HG03066 (cell line): ENCODE measurements at regions not wholly inside any gene's neighbourhood (a gene's known extent, or its start where the extent isn't known, plus 50 kb on each side); places are given as distances from the start of the nearest gene placed in this dataset.

ENCODE experiments used
- ATAC-seq: cut with Tn5 transposase; IDR thresholded peaks from one replicate; pipeline ENCODE4 v1.9.1; 2021; ENCODE audit warnings: low read depth; ENCODE audit not compliant: unreplicated experiment

DNA sequence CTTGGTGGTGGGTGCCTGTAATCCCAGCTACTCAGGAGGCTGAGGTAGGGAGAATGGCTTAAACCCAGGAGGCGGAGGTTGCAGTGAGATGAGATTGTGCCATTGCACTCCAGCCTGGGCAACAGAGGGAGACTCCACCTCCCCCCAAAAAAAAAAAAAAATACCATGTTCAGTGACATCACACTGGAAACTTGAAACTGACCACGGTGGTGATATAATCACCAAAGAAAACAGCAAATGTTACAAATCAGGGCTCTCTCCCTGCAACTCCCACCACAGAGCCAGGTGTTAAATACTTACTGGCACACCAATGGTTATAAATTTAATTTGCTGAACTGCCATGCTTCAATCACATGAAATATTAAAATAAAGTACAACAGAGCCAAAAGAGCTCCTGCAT lies 81.4 kb downstream of the ZNF608 start:
- no peak for ATAC-seq

DNA sequence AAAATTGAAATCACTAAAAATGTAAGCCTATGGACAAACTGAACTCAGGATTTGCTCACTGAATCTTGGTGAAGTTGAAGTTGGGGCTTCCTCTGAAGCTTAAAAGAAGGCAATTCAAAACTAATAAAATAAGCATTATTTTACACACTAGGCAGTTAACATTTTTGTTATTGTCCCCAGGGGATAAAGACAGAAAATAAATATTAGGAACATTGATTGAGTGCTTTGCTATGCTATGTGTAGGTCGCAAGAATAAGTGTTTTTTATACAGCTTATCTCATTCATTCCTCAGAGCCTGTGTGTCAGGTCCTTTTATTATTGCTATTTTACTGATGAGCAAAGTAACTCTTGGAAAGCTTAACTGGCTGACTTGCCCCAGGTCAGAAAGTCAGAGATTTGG lies 82.2 kb downstream of the ZNF608 start:
- ATAC-seq = no peak

DNA sequence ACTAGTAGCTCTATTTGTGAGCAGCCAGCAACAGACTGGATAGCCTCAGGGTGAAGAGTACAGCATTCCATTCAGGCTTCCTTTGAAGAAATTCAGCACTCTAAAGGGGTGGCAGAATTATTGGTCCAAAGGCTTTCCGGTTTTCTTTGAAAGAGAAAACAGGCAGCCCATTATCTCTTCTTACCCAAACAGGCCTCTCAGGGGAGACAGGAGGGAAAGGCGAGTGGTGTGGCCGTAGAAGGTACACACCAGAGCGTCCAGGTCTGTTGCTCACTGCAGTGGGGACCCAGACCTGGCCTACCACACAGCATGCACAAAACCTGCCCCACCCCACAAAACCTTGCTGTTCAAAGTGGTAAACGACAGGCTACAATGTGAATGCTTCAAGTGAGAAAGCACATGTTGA lies 83.3 kb downstream of the ZNF608 start:
- no peak for ATAC-seq

DNA sequence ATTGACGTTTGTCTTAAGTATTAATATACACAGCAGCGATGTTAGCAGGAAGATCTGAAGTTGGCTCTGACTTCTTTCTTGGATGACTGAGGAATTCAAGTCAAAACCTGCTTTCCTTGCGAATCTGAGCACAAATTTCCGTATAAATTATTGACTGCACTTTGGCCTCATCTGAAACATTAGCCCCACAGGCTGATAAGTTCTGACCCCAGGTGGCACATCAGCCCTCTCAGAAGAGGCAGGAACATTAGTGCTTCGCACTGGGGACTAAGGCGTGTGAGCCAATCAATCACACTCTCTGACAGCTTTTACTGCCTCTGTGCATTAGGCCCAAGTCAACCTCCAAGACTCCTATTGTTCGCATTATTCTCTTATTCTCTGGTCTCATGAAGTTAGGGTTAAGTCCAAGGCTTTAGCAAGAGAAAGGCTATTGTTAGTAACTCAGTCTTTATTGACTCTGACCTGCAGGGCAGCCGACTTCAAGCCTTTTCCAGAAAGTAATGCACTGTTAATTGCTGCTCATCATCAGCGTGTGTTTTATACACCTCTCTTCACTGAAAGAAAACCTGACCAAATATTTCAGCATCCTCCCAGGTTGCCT lies 84.2 kb downstream of the ZNF608 start:
- ATAC-seq = no peak

DNA sequence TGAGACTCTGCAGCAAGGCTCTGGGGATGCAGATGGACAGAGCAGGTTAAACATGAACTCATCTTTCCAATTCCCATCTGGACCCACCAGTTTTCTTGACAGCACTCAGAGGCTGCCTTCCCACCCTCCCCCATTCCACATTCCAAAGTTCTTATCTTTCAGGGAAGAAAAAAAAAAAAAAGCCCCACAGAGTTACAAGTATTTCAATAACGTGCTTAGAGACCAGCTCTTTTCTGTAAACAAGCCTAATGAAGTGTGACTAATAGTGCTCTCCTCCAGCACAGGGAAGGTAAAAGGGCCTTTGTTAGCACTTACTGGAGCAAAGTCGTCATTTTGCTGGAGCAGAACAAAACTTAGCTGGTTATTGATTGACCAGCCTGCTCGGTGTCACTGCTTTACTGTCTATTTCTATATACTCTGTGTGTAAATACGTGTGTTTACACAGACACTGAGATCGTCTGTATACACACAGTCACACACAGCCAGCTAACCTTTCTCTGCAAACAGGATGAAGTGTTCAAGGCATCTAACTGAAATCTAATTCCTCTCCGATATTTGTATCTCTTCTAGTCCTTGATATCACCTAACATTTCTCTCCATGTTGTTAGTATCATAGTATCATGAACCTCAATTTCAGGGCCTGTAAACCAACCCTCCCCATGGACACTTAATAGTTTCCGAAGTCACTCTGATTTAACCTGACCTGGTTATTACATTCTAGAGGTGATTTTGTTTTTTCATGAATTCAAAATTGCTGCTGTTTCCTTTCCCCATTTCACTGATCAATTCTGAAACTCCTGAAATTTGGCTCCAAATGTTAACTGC lies 84.9 kb downstream of the ZNF608 start:
- ATAC-seq = no peak

DNA sequence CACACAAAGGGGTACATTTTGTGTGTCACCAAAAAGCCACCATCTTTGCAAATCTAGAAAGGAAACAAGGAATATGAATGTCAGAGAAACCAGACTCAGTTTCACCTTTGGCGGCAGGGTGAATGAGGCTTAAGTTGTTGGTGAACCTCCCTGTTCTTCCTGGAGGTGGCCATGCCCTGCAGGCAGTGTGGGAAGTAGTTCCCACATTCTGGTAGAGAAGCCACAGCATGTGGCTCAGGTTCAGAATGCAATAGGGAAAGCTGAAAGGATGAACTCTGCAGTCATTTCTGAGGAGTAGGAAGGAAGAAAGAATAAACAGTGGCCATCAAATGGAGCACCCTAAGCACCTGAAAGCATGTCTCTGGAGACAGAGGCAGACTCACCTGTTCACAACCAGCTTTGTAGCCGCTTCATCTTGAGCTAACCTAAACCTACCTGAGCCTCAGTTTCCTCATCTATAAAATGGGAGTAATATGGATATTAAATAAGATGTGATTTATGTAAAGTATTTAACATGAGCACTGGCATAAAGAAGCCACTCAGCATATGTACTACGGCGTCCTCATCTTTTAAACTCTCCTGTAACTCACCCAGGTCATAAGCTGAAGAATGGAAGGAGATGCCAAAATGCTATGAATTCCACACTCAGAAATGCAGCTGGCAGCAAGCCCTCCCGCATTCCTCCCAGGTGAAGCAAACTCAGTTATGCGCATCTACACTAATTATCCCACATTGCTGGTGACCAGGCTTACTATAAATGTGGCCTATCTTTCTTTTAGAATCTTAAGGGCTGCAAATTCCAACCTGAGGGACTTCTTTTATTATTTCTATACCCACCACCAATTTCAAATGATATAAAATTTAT lies 86.0 kb downstream of the ZNF608 start:
- ATAC-seq = no peak

DNA sequence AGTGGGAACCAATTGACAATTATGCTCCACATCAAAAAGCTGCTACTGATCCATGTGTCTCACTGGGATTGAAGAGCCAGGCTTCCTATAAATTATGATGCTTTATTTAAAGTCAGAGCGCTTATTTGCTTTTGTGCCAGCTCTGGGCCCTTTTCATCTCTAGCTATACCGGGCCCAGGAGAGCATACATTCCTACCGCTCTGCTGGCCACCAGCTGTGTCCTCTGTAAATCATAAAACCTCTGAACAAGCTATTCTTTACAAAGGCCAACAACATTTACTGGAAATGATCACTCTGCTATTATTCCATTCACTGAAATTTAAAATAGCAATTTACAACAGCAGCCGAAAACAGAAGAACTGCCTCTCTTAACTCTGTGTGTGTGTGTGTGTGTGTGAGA lies 86.6 kb downstream of the ZNF608 start:
- no peak for ATAC-seq

DNA sequence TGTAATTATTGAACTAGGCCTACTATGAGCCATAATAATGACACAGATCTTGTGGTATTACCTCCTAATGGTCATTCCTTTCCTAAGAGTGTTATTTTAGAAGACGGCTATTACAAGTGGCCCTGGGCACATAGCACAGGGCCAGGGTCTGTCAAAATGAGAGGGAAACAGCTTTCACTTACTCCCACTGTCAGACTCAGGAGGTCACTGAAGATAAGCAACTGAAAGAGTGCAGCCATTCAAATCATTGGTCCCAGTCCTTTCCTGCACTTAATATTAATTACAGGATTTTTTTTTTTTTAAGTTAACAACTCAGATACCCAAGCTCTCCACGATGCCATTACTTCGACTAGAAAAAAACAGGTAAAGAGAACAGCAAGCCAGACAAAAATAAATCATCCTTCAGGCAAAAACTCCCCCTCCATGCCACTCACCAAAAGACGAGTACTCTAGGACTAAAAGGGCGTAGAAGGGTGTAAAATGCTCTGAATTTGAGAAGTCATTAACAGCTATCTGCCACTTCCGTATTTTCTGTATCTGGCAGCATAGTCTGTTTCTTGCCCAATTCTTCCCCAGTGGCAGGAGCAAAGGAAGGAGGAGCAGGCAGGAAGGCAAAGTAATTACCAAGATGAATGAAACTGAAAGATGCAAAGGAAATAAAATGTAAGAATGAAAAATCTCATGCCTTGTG lies 87.4 kb downstream of the ZNF608 start:
- no peak for ATAC-seq

DNA sequence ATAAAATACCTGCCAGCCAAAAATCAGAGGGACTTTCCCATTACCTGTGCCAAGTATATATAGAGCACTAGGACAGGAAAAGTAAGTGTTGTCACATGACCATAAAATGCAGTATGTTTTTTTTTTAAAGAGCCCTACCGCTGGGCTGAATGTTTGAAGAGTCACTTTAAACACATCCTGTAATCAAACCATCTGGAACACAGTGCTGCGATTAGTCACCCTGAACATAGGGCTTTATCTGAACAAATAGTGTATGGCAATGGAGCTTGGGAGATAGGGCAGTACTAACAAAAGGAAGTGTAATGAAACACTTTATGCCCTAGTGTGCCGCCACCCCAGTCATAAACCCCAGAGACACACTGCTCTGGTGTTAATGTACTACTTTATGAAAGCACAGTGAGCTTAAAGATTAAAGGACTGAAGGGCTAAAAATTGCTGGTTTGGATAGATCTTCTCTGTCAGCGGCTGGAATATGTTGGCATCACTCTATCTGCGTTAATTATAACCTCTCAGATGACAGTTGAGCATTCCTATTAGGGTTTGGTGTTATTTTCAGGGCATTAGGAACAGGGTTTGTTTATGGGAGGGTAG lies 90.4 kb downstream of the ZNF608 start:
- ATAC-seq = peak; percentile 28

DNA sequence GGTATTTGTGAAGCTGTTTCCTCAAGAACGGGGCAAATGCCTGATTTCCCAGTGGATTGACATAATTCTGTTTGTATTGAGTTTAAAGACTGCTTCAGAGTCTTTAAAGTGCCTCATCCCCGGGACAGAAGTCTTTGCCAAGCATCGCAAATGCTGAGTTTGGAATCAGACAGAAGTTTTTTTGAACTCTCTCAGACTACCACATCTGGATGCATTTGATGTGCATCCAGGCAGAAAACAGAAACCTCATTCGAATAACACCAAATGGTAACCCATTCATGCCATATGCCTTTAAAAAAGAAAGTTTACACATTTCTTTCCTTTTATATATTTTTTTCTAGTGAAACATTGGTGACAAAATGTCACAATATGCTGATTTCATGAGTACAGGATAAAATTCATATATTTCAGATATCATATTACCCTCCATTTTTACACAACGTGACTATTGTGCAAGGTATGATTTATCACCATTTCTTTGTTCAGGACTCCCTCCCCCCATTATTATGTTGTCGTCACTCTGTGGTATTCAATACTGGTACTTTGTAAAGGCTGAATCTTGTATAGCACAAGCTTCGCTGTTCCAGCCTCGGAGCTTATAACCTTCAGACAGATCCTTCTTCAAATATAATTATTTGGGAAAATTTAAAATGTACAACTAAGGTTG lies 91.1 kb downstream of the ZNF608 start:
- no peak for ATAC-seq

DNA sequence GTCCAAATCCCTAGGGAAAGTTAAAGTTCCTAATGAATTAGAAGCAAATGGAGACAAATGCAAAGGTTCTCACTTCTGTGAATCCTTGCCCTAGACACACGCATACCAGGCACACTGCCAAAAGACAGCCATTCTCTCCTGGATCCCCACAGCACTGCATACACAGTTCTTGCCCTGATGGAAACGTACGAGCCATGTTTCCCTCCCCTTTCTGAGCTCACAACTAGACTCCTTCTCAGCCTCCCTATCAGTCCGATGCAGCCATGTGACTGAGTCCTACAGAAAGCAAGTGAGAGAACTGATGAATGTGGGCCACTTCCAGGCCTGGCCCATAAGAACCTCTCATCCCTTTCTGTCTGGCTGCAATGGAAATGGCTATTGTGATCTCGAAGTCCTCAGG lies 92.0 kb downstream of the ZNF608 start:
- no peak for ATAC-seq

DNA sequence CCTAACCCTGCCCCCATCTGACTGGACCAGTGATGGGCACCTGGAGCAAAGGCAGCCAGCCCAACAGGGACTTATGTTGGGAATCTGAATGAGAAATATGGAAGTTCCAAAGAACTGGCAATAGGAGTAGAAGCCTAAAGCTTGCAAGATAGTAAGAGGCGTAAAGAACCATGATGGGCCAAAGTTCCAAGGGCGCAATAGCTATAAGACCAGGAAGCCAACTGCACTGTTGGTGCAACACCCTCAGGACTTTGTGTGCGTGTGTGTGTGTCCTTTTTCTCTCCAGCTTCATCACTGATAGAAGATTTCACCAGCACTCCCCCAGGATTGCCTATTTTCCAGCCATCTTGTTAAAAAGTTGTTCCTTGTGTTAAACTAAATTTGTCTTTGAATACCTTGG lies 92.8 kb downstream of the ZNF608 start:
- ATAC-seq = no peak

DNA sequence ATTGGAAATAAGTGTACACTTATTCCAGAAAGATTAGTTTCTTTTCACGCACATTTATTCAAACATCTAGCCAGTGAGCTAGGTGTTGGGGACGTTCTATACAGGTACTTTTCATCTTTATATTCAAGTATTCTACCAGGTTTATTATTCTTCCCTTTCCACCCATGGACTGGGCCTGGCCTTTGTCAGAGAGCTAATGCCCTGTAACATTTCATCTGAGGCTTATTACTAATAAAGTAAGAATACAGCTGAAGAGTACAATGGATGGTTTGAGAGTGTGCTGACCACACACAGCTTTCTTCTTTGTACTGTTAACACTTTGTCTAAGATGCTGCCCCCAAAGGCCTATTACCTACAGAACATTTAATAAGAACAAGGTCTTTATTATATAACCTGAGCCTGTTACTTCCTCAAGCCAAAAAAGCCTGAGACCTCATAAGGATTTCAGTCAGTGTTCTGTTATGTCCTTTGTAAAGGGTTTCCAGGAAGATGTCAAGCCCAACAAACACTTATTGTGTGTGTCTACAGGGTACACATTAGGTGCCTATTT lies 93.5 kb downstream of the ZNF608 start:
- no peak for ATAC-seq

DNA sequence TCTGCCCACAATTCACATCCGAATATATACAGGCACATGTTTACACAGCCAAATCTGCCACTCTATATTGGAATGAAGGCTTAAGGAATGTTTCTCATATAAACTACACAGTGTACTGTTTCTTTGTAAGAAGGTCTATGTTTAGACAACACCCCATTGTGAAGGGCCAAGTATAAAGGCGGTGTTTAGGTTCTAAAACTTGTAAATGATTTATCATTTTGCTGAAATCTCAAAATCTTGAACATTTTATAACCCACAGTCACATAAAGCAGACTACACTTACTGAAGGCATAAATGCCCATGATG lies 94.0 kb downstream of the ZNF608 start:
- ATAC-seq = no peak

DNA sequence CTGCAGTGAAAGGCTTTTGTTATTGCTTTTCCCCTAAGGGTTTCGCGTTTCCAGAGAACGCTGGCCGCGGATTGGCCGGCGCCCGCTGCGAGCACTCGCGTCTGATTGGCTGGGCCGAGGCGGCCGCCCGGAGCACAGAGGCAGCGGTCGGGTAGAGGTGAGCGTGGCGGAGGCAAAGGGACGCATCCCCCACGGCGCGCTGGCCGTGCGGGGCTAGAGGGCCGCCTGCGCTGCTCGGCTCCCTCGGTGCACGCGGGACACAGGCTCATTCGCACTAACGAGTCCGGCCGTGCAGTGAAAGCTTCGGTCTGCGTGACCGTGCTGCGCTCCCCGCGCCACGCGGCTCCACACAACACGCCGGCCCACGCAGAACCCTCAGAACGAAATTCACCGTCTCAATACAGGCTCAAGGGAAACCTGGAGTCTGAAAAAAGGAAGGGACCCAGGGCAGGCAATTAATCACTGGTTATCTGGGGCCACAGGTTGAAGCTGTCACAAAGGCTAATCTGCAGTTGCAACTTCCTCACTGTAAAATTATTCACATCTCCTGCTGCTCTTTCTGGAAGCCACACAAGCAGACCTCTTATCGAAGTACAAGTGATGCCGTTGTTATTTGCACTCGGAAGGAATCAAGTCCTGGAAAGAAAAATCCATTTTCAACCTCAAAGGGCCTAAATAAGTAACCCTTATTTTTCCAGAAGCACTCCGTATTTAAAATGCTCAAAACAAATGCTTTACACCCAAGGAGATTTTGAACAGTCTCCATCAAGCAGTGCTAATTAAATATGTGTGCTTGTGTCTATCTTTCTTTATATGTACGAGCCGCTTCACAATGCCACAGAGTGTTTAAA lies 94.6 kb downstream of the ZNF608 start:
- ATAC-seq = peak; percentile 24

DNA sequence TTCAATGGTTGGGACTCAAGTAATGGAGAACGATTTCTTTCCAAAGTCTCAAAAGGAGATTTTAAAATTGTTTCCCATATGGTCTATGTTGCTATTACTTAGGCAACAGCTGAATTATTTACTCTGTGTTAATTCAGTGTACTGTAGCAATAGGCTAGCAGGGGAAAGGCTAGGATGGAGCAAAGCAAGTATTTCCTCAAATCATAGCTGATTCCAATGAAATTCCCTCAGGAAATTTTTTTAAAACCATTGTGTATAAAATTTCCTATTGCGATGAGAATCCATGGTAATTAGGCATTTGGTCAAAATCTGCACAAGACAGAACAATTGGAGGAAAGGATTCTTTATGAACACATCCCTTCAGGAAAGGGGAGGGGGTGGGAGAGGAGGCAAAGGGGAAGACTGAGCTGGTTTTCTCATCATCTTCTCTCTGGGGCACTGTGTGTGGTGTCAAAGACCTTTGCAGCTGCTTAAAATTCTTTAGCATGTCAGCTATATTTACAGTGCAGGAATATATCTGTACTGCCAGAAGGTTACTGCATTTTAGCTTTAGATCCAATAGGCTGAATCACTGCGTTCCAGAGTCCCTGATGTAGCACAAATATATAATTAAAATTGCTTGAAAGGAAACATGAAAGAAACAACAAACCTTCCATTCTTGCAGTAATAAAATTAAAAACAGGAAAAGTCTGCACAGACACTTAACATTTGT lies 95.3 kb downstream of the ZNF608 start:
- ATAC-seq = no peak

DNA sequence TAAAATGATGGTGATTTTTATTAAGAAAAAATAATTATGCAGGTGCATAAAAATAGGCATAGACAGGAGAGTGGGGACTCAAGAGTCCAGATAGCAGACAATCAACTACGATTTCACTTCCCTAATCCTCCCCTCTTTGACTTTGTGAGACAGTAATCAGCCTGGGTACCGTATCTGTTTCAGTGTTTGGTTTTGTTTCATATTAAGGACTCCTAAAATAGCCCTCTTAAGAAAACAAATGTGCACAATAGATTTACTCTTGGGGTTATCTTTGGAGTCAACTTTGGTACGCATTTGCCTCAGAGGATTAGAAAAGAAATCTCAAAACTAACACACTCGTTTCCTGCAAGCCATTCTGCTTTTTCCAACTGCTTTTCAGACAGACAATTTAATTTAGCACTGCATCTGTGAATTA lies 96.3 kb downstream of the ZNF608 start:
- peak; percentile 62 for ATAC-seq

DNA sequence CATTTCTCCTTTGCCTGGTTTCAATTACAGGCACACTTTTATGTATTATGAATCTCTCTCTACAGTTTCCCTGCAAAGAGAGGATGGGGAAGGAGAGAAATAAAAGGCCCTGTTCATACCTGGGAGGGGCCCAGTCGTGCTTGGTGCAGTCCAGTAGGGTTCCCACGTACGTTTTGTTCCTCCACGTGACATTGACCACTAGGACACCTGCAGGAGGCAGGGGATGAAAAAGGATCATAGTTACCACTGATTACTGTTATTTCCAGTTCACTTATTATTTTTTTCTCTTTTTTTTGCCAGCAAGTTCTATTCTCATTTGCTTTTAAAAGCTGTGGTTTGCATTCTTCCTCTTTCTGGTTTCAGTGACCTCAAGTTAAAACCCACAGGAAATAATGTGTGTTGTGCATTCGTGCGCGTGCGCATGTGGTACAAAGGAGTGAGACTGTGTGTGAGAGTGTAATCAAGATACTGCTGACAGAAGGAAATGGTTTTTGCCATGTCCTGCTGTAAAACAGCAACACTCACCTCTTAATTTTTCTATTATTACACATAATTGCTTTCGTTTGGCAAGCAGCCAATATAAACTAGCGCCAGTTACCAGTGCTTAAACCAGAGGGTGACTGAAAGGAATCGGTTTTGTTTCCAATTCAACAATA lies 96.8 kb downstream of the ZNF608 start:
- peak; percentile 68 for ATAC-seq
